ENCODE measurements at regions not wholly inside any gene's neighbourhood (a gene's known extent, or its start where the extent isn't known, plus 50 kb on each side); places are given as distances from the start of the nearest gene placed in this dataset.

DNA sequence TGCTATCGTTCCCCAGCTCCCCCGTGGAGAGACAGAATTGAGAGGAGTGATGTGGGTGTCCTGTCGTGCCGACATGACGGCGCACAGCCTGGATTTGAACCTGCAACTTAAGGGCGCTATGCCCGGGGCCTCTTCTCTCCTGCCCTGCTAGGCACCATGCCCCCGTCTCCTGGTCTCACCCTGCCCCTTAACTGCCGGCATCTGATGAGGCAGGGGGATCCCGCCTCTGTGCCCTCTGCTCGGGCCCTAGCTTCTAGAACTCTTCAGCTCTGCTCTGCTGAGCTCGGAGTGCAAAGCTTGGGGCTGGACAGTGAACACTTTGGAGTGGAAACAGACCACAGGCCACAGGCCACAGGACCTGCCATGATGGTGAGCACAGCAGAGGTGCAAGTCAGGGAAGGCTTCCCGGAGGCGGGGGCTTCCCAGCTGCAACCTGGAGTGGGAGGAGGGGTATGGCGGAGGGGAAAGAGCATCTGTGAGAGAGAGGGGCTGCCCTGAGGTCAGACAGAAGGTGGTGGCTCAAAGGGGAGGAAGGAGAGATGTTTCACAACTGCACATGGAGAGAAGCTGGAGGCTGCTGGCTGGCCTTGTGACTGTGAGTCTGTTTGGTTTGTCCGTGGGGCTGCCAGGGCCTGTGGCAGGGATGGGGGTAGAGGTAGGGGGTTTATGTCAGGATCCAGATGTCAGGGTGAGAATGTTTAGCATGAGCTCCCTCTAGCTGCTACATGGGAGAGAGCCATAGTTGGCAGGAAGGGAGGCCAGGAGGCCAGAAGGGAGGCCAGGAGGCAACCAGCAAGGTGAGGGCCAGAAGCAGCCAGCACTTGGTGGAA lies 107.8 kb downstream of the CRLF3 start:
- TF ChIP-seq CTCF (IDR thresholded peaks at IDR 0.05) (no peak), POLR2A (IDR thresholded peaks at IDR 0.05) (no peak), EP300 (IDR thresholded peaks at IDR 0.05) (no peak)

Measured in ovary (tissue), 3 donors.